ENCODE measurements at regions not wholly inside any gene's neighbourhood (a gene's known extent, or its start where the extent isn't known, plus 50 kb on each side); places are given as distances from the start of the nearest gene placed in this dataset.
"Not testable (repeated sequence)": the region's sequence is repeated elsewhere in the genome, so short reads cannot be mapped to it uniquely, and the experiment has no call there.

DNA sequence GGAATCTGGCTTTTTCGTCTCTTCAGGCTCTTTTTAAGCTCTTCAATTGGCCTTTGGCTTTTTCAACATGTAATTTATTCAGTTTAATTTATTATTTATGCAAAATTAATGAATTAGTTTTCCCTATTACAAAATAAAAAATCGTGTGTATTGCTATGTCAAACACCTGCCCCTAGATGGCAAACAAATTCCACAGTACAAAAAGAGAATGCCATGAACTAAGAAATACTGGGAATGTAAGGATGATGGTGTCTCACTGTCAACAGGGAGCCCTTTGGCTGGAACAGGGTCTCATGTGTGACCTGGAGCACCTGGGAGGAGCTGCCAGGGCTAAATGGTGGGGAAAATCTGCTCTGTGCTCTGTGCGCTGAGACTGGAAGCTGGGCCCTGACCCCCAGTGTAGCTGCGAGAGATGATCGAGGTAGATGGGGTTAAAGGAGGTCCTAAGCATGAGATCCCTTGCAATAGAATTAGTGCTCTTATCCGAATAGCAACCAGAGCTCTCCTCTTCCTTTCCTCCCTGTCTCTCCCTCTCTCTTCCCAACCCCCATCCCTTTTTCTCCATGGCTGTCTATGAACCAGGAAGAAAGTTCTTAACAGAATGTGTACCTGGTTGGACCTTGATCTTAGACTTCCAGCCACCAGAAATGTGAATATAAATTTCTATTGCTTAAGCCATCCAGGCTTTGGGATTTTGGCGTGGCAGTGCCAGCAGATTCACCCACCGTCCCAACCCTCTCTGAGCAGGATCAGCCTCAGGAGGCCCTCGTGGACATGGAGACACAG, 1183.5 kb downstream of the RPIA start:
- TF ChIP-seq, protein P1, sequence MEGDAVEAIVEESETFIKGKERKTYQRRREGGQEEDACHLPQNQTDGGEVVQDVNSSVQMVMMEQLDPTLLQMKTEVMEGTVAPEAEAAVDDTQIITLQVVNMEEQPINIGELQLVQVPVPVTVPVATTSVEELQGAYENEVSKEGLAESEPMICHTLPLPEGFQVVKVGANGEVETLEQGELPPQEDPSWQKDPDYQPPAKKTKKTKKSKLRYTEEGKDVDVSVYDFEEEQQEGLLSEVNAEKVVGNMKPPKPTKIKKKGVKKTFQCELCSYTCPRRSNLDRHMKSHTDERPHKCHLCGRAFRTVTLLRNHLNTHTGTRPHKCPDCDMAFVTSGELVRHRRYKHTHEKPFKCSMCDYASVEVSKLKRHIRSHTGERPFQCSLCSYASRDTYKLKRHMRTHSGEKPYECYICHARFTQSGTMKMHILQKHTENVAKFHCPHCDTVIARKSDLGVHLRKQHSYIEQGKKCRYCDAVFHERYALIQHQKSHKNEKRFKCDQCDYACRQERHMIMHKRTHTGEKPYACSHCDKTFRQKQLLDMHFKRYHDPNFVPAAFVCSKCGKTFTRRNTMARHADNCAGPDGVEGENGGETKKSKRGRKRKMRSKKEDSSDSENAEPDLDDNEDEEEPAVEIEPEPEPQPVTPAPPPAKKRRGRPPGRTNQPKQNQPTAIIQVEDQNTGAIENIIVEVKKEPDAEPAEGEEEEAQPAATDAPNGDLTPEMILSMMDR (IDR thresholded peaks at IDR 0.05), result not testable (repeated sequence)
- TF ChIP-seq EP300, POLR2A (IDR thresholded peaks at IDR 0.05): not testable (repeated sequence)

Measured in tibial nerve (tissue), 4 donors.